ENCODE measurements at regions not wholly inside any gene's neighbourhood (a gene's known extent, or its start where the extent isn't known, plus 50 kb on each side); places are given as distances from the start of the nearest gene placed in this dataset.

DNA sequence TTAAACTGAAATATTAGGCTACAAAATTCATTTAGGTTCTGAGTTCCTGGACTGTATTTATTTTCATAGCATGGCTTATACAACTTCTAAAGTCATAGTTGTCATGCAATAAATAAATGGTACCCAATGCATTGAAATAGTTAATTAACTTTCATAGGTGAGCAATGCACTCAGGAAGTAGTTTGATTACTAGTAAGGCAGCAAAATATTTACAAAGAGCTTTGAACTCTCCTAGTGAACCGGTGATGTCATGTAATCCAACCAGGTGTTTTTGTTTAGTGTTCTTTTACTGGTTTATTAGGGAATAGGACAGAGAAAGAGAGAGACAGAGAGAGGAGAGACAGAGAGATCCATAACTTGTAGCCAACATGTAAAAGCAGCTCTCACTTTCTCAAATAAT, 228.6 kb upstream of the CTSO start:
- TF ChIP-seq, protein P1, sequence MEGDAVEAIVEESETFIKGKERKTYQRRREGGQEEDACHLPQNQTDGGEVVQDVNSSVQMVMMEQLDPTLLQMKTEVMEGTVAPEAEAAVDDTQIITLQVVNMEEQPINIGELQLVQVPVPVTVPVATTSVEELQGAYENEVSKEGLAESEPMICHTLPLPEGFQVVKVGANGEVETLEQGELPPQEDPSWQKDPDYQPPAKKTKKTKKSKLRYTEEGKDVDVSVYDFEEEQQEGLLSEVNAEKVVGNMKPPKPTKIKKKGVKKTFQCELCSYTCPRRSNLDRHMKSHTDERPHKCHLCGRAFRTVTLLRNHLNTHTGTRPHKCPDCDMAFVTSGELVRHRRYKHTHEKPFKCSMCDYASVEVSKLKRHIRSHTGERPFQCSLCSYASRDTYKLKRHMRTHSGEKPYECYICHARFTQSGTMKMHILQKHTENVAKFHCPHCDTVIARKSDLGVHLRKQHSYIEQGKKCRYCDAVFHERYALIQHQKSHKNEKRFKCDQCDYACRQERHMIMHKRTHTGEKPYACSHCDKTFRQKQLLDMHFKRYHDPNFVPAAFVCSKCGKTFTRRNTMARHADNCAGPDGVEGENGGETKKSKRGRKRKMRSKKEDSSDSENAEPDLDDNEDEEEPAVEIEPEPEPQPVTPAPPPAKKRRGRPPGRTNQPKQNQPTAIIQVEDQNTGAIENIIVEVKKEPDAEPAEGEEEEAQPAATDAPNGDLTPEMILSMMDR (IDR thresholded peaks at IDR 0.05; ENCODE audit: borderline replicate concordance, extremely low read depth, low read length, poor library complexity, severe bottlenecking), result no peak
- TF ChIP-seq EZH2 (IDR thresholded peaks at IDR 0.05; ENCODE audit: borderline replicate concordance, low read depth, low read length, severe bottlenecking), result no peak
